ENCODE measurements at regions not wholly inside any gene's neighbourhood (a gene's known extent, or its start where the extent isn't known, plus 50 kb on each side); places are given as distances from the start of the nearest gene placed in this dataset.

GRCh38 chr5:145292278-145292677 lies 542.9 kb downstream of the PRELID2 start:
- TF ChIP-seq CTCF (IDR thresholded peaks at IDR 0.05; ENCODE audit: insufficient read depth, low read length) = no peak
- TF ChIP-seq REST (IDR thresholded peaks at IDR 0.05; ENCODE audit: insufficient replicate concordance, low read depth) = no peak
